ENCODE measurements at regions not wholly inside any gene's neighbourhood (a gene's known extent, or its start where the extent isn't known, plus 50 kb on each side); places are given as distances from the start of the nearest gene placed in this dataset.

- TF ChIP-seq CTCF (IDR thresholded peaks at IDR 0.05; ENCODE audit: insufficient read depth, low read depth, low read length) (no peak), EZH2 (IDR thresholded peaks at IDR 0.05; ENCODE audit: insufficient read depth, low read length) (no peak)
Observed at GRCh38 chr12:86572455-86572854, 316.3 kb upstream of the MGAT4C start.

All from astrocyte (in vitro differentiated cells and primary cell).